Uterus (tissue), 3 donors: ENCODE measurements at regions not wholly inside any gene's neighbourhood (a gene's known extent, or its start where the extent isn't known, plus 50 kb on each side); places are given as distances from the start of the nearest gene placed in this dataset.
"Not testable (repeated sequence)": the region's sequence is repeated elsewhere in the genome, so short reads cannot be mapped to it uniquely, and the experiment has no call there.

Experiments
- DNase-seq, 2 donors: peaks; one replicate each; pipeline ENCODE4 v3.0.0-alpha.2; 2019 to 2020
- H3K27ac ChIP-seq, 2 donors: fragments of 200-600 bp; sonication (generic); 1 replicate in 1 of 2; 2 replicates in 1 of 2; pipeline ENCODE4 v1.5.1; 2016 to 2018
- H3K27me3 ChIP-seq, 2 donors: fragments of 200-600 bp; sonication (generic); one replicate each; pipeline ENCODE4 v1.5.1; 2018 to 2019; ENCODE audit warnings: control low read depth in 1 of 2
- H3K36me3 ChIP-seq, 2 donors: fragments of 200-600 bp; sonication (generic); one replicate each; pipeline ENCODE4 v1.5.1; 2019; ENCODE audit warnings: control low read depth in 1 of 2
- H3K4me1 ChIP-seq, 2 donors: fragments of 200-600 bp; sonication (generic); one replicate each; pipeline ENCODE4 v1.5.1; 2018 to 2019; ENCODE audit warnings: control low read depth in 1 of 2
- H3K4me3 ChIP-seq, 2 donors: fragments of 200-600 bp; sonication (generic); 1 replicate in 1 of 2; 2 replicates in 1 of 2; pipeline ENCODE4 v1.5.1; 2018 to 2019; ENCODE audit warnings: mild to moderate bottlenecking in 1 of 2
- H3K9me3 ChIP-seq, 2 donors: fragments of 200-600 bp; sonication (generic); one replicate each; pipeline ENCODE4 v1.5.1; 2019; ENCODE audit warnings: control low read depth in 1 of 2
- CTCF ChIP-seq, 4 experiments: fragments of 200-600 bp in 2 of 4; fragments of 450-650 bp in 2 of 4; sonication (generic) in 2 of 4; IDR thresholded peaks; one replicate each; pipeline ENCODE4 v1.5.1; 2016 to 2019; ENCODE audit warnings: antibody characterized with exemption in 4 of 4, mild to moderate bottlenecking in 2 of 4, moderate library complexity in 1 of 4
- POLR2A ChIP-seq, 2 donors: fragments of 450-650 bp; IDR thresholded peaks; one replicate each; pipeline ENCODE4 v1.6.1; 2016; ENCODE audit warnings: antibody characterized with exemption in 2 of 2, mild to moderate bottlenecking in 1 of 2, moderate library complexity in 1 of 2
- intact Hi-C: fragments of 100-400 bp; cut with DNase I; formaldehyde crosslinking; loops from one replicate; pipeline ENCODE4 v1.15.1; 2023; ENCODE audit warnings: low total_unique reads
- donor health status: DM: yes; HTN: yes; CAD: no.

- Histone ChIP-seq H3K27me3 (no peaks in the 10 kb centered on the region), H3K9me3 (no peaks in the 10 kb centered on the region), H3K36me3 (no peaks in the 10 kb centered on the region), H3K4me1 (peaks cover 0 to 4% of the 10 kb centered on the region in 2 donors), H3K27ac (peak overlapping the region in 1 of 2 donors; percentile 56), H3K4me3 (no peak overlapping the region)
- TF ChIP-seq CTCF (IDR thresholded peaks at IDR 0.05), result no peak
- no peak for TF ChIP-seq POLR2A (IDR thresholded peaks at IDR 0.05)
- intact Hi-C loops, result no loop called here
- DNase-seq, result no peak
These were observed 65.7 kb upstream of the PPM1B start for GRCh38 chr2:44102790-44103562.

GRCh38 chr2:44103639-44104038 is 65.0 kb upstream of the PPM1B start:
- H3K36me3 ChIP-seq, result no peaks in the 10 kb centered on the region
- H3K4me3 ChIP-seq, result no peak overlapping the region
- H3K9me3 ChIP-seq, result no peaks in the 10 kb centered on the region
- no peaks in the 10 kb centered on the region for H3K27me3 ChIP-seq
- DNase-seq, result peak; percentile 20 to 41
- peaks cover 0 to 4% of the 10 kb centered on the region in 2 donors for H3K4me1 ChIP-seq
- TF ChIP-seq POLR2A (IDR thresholded peaks at IDR 0.05), result no peak
- no peak for TF ChIP-seq CTCF (IDR thresholded peaks at IDR 0.05)
- peak overlapping the region in 1 of 2 donors; percentile 56 for H3K27ac ChIP-seq
- intact Hi-C loops, result no loop called here

- no peak for DNase-seq
- Histone ChIP-seq H3K4me1 (peaks cover 0 to 3% of the 10 kb centered on the region in 2 donors), H3K36me3 (no peaks in the 10 kb centered on the region), H3K27me3 (no peaks in the 10 kb centered on the region), H3K4me3 (no peak overlapping the region), H3K27ac (no peak overlapping the region), H3K9me3 (no peaks in the 10 kb centered on the region)
- intact Hi-C loops, result no loop called here
- TF ChIP-seq POLR2A (IDR thresholded peaks at IDR 0.05) (no peak), CTCF (IDR thresholded peaks at IDR 0.05) (no peak)
These were observed 63.8 kb upstream of the PPM1B start for GRCh38 chr2:44104855-44105271.

- H3K4me3 ChIP-seq, H3K27me3 ChIP-seq, H3K4me1 ChIP-seq, intact Hi-C loops, DNase-seq, H3K9me3 ChIP-seq, H3K27ac ChIP-seq, H3K36me3 ChIP-seq: not testable (repeated sequence)
These were observed 62.2 kb upstream of the PPM1B start for GRCh38 chr2:44106509-44106908.

GRCh38 chr2:44107086-44107740 is 61.5 kb upstream of the PPM1B start:
- Histone ChIP-seq H3K36me3 (no peaks in the 10 kb centered on the region), H3K27ac (no peak overlapping the region), H3K4me1 (no peaks in the 10 kb centered on the region), H3K4me3 (no peak overlapping the region), H3K27me3 (no peaks in the 10 kb centered on the region), H3K9me3 (no peaks in the 10 kb centered on the region)
- intact Hi-C loops, result no loop called here
- DNase-seq, result no peak
- TF ChIP-seq POLR2A (IDR thresholded peaks at IDR 0.05) (no peak), CTCF (IDR thresholded peaks at IDR 0.05) (no peak)
